ENCODE measurements at regions not wholly inside any gene's neighbourhood (a gene's known extent, or its start where the extent isn't known, plus 50 kb on each side); places are given as distances from the start of the nearest gene placed in this dataset.

DNA sequence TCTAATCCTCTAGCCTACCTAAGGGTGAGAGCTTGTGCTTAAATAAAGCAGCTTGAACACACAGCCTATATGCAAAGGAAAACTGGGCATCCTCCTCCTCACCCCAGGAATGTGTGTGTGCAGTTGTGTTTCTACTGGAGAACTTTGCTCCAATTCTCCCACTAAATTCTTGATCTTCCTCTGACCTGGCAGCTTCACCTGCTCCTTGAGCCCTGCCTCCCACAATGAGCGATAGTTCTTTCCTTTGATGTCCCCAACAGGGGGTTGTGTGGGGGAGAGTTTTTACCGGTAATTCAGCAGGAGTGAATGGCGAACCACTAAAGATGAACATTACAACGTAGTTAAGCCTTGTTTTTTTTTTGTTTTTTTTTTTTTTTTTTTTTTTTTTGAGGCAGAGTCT is 113.5 kb upstream of the RCN1 start:
- Histone ChIP-seq H2AFZ (ENCODE audit: low read length) (no peak overlapping the region), H3K9me2 (ENCODE audit: low read depth, low read length) (no peaks in the 10 kb centered on the region), H3K27me3 (ENCODE audit: insufficient read depth, low read length) (0 out of 2 replicates have a peak, but pooled peaks cover 3% of the 10 kb centered on the region), H3F3A (ENCODE audit: insufficient read depth, low read length) (no peaks in the 10 kb centered on the region), H3K4me3 (ENCODE audit: low read depth, low read length, poor library complexity, severe bottlenecking) (no peak overlapping the region), H3K36me3 (ENCODE audit: insufficient read depth, low read length) (no peaks in the 10 kb centered on the region), H3K4me1 (ENCODE audit: insufficient read depth, low read length, severe bottlenecking) (no peaks in the 10 kb centered on the region), H4K20me1 (ENCODE audit: insufficient read depth, low read length) (no peaks in the 10 kb centered on the region), H3K9ac (ENCODE audit: low read length) (no peak overlapping the region), H3K79me2 (ENCODE audit: insufficient read depth, low read length) (no peaks in the 10 kb centered on the region), H3K27ac (ENCODE audit: low read depth, low read length, poor library complexity, severe bottlenecking) (no peak overlapping the region), H3K4me2 (ENCODE audit: low read length) (no peak overlapping the region), H3K9me3 (ENCODE audit: low read length) (no peaks in the 10 kb centered on the region)
- TF ChIP-seq EZH2 (IDR thresholded peaks at IDR 0.05; ENCODE audit: borderline replicate concordance, low read length), result no peak
- TF ChIP-seq, protein P1, sequence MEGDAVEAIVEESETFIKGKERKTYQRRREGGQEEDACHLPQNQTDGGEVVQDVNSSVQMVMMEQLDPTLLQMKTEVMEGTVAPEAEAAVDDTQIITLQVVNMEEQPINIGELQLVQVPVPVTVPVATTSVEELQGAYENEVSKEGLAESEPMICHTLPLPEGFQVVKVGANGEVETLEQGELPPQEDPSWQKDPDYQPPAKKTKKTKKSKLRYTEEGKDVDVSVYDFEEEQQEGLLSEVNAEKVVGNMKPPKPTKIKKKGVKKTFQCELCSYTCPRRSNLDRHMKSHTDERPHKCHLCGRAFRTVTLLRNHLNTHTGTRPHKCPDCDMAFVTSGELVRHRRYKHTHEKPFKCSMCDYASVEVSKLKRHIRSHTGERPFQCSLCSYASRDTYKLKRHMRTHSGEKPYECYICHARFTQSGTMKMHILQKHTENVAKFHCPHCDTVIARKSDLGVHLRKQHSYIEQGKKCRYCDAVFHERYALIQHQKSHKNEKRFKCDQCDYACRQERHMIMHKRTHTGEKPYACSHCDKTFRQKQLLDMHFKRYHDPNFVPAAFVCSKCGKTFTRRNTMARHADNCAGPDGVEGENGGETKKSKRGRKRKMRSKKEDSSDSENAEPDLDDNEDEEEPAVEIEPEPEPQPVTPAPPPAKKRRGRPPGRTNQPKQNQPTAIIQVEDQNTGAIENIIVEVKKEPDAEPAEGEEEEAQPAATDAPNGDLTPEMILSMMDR (IDR thresholded peaks at IDR 0.05; ENCODE audit: low read length), result no peak

DNA sequence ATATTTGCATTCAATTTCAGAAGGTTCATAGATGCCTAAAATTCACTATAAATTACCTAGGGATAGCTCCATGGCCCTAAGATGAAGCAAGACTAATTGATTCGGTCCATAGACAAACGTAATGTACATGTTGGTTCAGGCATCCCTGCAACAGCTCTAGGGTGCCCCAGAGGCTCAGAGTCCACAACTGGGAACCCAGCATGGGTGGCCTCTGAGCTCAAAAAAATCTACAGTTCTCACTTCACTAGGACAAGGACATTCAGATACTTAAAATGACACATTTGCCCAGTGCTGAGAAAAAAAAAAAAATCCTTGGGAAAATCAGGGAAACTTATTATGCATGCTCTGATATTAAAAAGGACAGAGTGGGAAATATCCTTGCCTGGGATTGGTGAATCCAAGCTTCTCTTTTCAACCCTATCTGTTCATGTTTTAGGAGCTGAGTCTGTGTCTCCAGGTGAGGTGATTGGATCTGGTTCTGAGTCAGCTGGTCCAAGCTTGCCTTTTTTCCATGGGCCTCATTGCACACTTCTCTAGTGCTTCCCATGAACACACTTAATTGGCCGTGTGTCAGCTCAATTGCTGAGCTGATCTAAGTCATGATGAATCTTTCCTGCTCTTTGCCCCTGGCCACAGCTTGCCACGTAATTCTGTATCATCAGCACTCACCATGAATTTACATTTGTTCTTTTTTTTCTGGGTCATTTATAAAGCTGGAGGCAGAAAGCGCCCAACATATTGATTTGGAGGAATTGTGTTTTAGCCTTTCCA is 116.3 kb upstream of the RCN1 start:
- no peak overlapping the region for H3K9ac ChIP-seq (ENCODE audit: low read length)
- H3K4me3 ChIP-seq (ENCODE audit: low read depth, low read length, poor library complexity, severe bottlenecking), result no peak overlapping the region
- H3K27ac ChIP-seq (ENCODE audit: low read depth, low read length, poor library complexity, severe bottlenecking), result no peak overlapping the region
- no peak for TF ChIP-seq EZH2 (IDR thresholded peaks at IDR 0.05; ENCODE audit: borderline replicate concordance, low read length)
- TF ChIP-seq, protein P1 (IDR thresholded peaks at IDR 0.05; ENCODE audit: low read length), result no peak
- H3F3A ChIP-seq (ENCODE audit: insufficient read depth, low read length), result no peaks in the 10 kb centered on the region
- no peaks in the 10 kb centered on the region for H3K9me2 ChIP-seq (ENCODE audit: low read depth, low read length)
- H2AFZ ChIP-seq (ENCODE audit: low read length), result no peak overlapping the region
- H3K9me3 ChIP-seq (ENCODE audit: low read length), result no peaks in the 10 kb centered on the region
- H3K4me2 ChIP-seq (ENCODE audit: low read length), result no peak overlapping the region
- no peaks in the 10 kb centered on the region for H4K20me1 ChIP-seq (ENCODE audit: insufficient read depth, low read length)
- H3K4me1 ChIP-seq (ENCODE audit: insufficient read depth, low read length, severe bottlenecking), result no peaks in the 10 kb centered on the region
- no peaks in the 10 kb centered on the region for H3K79me2 ChIP-seq (ENCODE audit: insufficient read depth, low read length)
- H3K36me3 ChIP-seq (ENCODE audit: insufficient read depth, low read length), result no peaks in the 10 kb centered on the region
- H3K27me3 ChIP-seq (ENCODE audit: insufficient read depth, low read length), result 0 out of 2 replicates have a peak, but pooled peaks cover 6% of the 10 kb centered on the region

DNA sequence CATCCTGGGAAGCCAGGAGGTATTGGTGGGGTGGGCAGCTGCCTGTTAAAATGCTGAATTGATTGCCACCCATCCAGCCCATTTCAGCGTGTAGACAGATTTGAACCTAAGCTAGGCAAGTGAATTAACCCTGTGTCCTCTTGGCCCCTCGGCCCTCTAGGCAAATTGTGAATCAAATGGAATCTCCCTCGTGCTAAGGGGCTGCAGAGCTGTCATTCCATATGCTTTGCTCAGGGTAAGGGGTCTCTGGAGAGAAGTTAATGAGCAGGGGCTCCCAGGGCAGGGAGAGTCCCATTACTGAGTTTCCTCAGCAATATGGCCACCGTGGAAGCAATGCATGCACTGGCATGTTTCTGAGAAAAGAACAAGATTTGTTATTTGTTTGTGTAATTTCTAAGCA is 117.7 kb upstream of the RCN1 start:
- TF ChIP-seq EZH2 (IDR thresholded peaks at IDR 0.05; ENCODE audit: borderline replicate concordance, low read length), result no peak
- TF ChIP-seq, protein P1 (IDR thresholded peaks at IDR 0.05; ENCODE audit: low read length), result no peak
- H3K4me2 ChIP-seq (ENCODE audit: low read length), result no peak overlapping the region
- no peaks in the 10 kb centered on the region for H3K9me3 ChIP-seq (ENCODE audit: low read length)
- 0 out of 2 replicates have a peak, but pooled peaks cover 6% of the 10 kb centered on the region for H3K27me3 ChIP-seq (ENCODE audit: insufficient read depth, low read length)
- no peak overlapping the region for H3K27ac ChIP-seq (ENCODE audit: low read depth, low read length, poor library complexity, severe bottlenecking)
- H3K79me2 ChIP-seq (ENCODE audit: insufficient read depth, low read length), result no peaks in the 10 kb centered on the region
- H4K20me1 ChIP-seq (ENCODE audit: insufficient read depth, low read length), result no peaks in the 10 kb centered on the region
- H3K36me3 ChIP-seq (ENCODE audit: insufficient read depth, low read length), result no peaks in the 10 kb centered on the region
- no peaks in the 10 kb centered on the region for H3K4me1 ChIP-seq (ENCODE audit: insufficient read depth, low read length, severe bottlenecking)
- no peak overlapping the region for H3K9ac ChIP-seq (ENCODE audit: low read length)
- H3K9me2 ChIP-seq (ENCODE audit: low read depth, low read length), result no peaks in the 10 kb centered on the region
- H2AFZ ChIP-seq (ENCODE audit: low read length), result no peak overlapping the region
- no peaks in the 10 kb centered on the region for H3F3A ChIP-seq (ENCODE audit: insufficient read depth, low read length)
- no peak overlapping the region for H3K4me3 ChIP-seq (ENCODE audit: low read depth, low read length, poor library complexity, severe bottlenecking)

Measured in OCI-LY1 (cell line).